Caco-2 (cell line): ENCODE measurements at regions not wholly inside any gene's neighbourhood (a gene's known extent, or its start where the extent isn't known, plus 50 kb on each side); places are given as distances from the start of the nearest gene placed in this dataset.

Experiments used
- BruUV-seq: library from RNA; stranded (reverse); fragments of 400-500 nt; replicated peaks from 2 replicates; lab custom pipeline; 2021; lab: Mats Ljungman, UMichigan
- CTCF ChIA-PET: fragments of 300-600 bp; sonication (Branson Sonifier 250); formaldehyde crosslinking; loops from one replicate; lab custom pipeline; 2022; ENCODE audit warnings: antibody characterized with exemption; lab: Charles Lee
- POLR2A ChIA-PET: fragments of 300-600 bp; sonication (Branson Sonifier 250); formaldehyde crosslinking; loops from one replicate; lab custom pipeline; 2022; ENCODE audit warnings: antibody characterized with exemption; lab: Charles Lee
- DNase-seq, 2 experiments: peaks; one replicate each; pipeline versions ENCODE4 v3.0.0 to v3.0.0-alpha.2; 2020 to 2022
- H3K27me3 ChIP-seq: replicated peaks from 2 replicates; pipeline ENCODE4 v1.6.0; 2011; ENCODE audit warnings: low read length; ENCODE audit not compliant: control insufficient read depth, insufficient read depth
- H3K36me3 ChIP-seq: 2 replicates; pipeline ENCODE4 v1.5.1; 2011; ENCODE audit warnings: low read length; ENCODE audit not compliant: control insufficient read depth, insufficient read depth
- H3K4me1 ChIP-seq: fragments of 250-450 bp; sonication (Bioruptor Pico); 2 replicates; pipeline ENCODE4 v1.5.1; 2020; ENCODE audit warnings: mild to moderate bottlenecking
- H3K4me3 ChIP-seq: 2 replicates; pipeline ENCODE4 v1.5.1; 2011; ENCODE audit warnings: low read depth, mild to moderate bottlenecking, control low read depth, low read length
- H3K9me3 ChIP-seq: fragments of 250-450 bp; sonication (Bioruptor Pico); 2 replicates; pipeline ENCODE4 v1.5.1; 2020; ENCODE audit warnings: mild to moderate bottlenecking, moderate library complexity
- H3K27ac Mint-ChIP-seq: one replicate; pipeline ENCODE4 v1.8.0; 2022; ENCODE audit warnings: mixed read lengths; ENCODE audit not compliant: unreplicated experiment
- H3K27me3 Mint-ChIP-seq: one replicate; pipeline ENCODE4 v1.8.0; 2022; ENCODE audit warnings: mixed read lengths; ENCODE audit not compliant: insufficient read depth, unreplicated experiment
- H3K36me3 Mint-ChIP-seq: one replicate; pipeline ENCODE4 v1.8.0; 2022; ENCODE audit warnings: mild to moderate bottlenecking, mixed read lengths; ENCODE audit not compliant: insufficient read depth, unreplicated experiment
- H3K4me1 Mint-ChIP-seq: one replicate; pipeline ENCODE4 v1.8.0; 2022; ENCODE audit warnings: low read depth, mixed read lengths; ENCODE audit not compliant: unreplicated experiment
- H3K4me3 Mint-ChIP-seq: one replicate; pipeline ENCODE4 v1.8.0; 2022; ENCODE audit warnings: mild to moderate bottlenecking, moderate library complexity, mixed read lengths; ENCODE audit not compliant: unreplicated experiment
- H3K9me3 Mint-ChIP-seq: one replicate; pipeline ENCODE4 v1.8.0; 2022; ENCODE audit warnings: mixed read lengths; ENCODE audit not compliant: unreplicated experiment
- CTCF ChIP-seq, 2 experiments: fragments of 200-600 bp in 1 of 2; IDR thresholded peaks; 1 replicate in 1 of 2; 2 replicates in 1 of 2; pipeline versions ENCODE4 v1.5.1 to v1.8.0; 2011 to 2022; ENCODE audit warnings: antibody characterized with exemption in 1 of 2, control low read depth in 1 of 2, inconsistent platforms in 1 of 2, low read depth in 1 of 2, low read length in 1 of 2, mild to moderate bottlenecking in 1 of 2, moderate library complexity in 1 of 2; ENCODE audit not compliant: insufficient read depth in 1 of 2, severe bottlenecking in 1 of 2, unreplicated experiment in 1 of 2
- intact Hi-C: fragments of 100-400 bp; cut with micrococcal nuclease; formaldehyde crosslinking; loops from one replicate; pipeline ENCODE4 v1.10.0; 2022; ENCODE audit not compliant: unreplicated experiment

GRCh38 chr12:67853204-67853603 is 136.0 kb upstream of the IFNG-AS1 start:
- Histone ChIP-seq H3K4me1 (no peaks in the 10 kb centered on the region), H3K4me3 (no peak overlapping the region), H3K27me3 (no peaks in the 10 kb centered on the region), H3K9me3 (no peaks in the 10 kb centered on the region), H3K36me3 (no peaks in the 10 kb centered on the region)
- Mint-ChIP-seq H3K36me3 (no peaks in the 10 kb centered on the region), H3K9me3 (no peaks in the 10 kb centered on the region), H3K27ac (no peak overlapping the region), H3K4me1 (no peaks in the 10 kb centered on the region), H3K4me3 (no peak overlapping the region), H3K27me3 (peaks cover 6% of the 10 kb centered on the region)
- CTCF ChIA-PET, result no interaction called here
- no peak for TF ChIP-seq CTCF (IDR thresholded peaks at IDR 0.05; ENCODE audit: insufficient read depth in 1 of 2, low read depth in 1 of 2, low read length in 1 of 2, severe bottlenecking in 1 of 2, unreplicated experiment in 1 of 2)
- intact Hi-C loops, result no loop called here
- BruUV-seq, result no TSS peak
- DNase-seq, result no peak
- POLR2A ChIA-PET, result no interaction called here

- no peaks in the 10 kb centered on the region for H3K9me3 Mint-ChIP-seq
- POLR2A ChIA-PET, result no interaction called here
- intact Hi-C loops, result no loop called here
- H3K36me3 Mint-ChIP-seq, result no peaks in the 10 kb centered on the region
- CTCF ChIA-PET, result no interaction called here
- no peaks in the 10 kb centered on the region for H3K27me3 ChIP-seq
- no peaks in the 10 kb centered on the region for H3K36me3 ChIP-seq
- no peaks in the 10 kb centered on the region for H3K4me1 ChIP-seq
- H3K4me3 ChIP-seq, result no peak overlapping the region
- TF ChIP-seq CTCF (IDR thresholded peaks at IDR 0.05; ENCODE audit: insufficient read depth in 1 of 2, low read depth in 1 of 2, low read length in 1 of 2, severe bottlenecking in 1 of 2, unreplicated experiment in 1 of 2), result no peak
- H3K27me3 Mint-ChIP-seq, result peaks cover 6% of the 10 kb centered on the region
- H3K4me1 Mint-ChIP-seq, result no peaks in the 10 kb centered on the region
- H3K4me3 Mint-ChIP-seq, result no peak overlapping the region
- no peak overlapping the region for H3K27ac Mint-ChIP-seq
- no peak for DNase-seq
- no TSS peak for BruUV-seq
- no peaks in the 10 kb centered on the region for H3K9me3 ChIP-seq
These were observed 134.9 kb upstream of the IFNG-AS1 start for GRCh38 chr12:67854351-67854750.

DNA sequence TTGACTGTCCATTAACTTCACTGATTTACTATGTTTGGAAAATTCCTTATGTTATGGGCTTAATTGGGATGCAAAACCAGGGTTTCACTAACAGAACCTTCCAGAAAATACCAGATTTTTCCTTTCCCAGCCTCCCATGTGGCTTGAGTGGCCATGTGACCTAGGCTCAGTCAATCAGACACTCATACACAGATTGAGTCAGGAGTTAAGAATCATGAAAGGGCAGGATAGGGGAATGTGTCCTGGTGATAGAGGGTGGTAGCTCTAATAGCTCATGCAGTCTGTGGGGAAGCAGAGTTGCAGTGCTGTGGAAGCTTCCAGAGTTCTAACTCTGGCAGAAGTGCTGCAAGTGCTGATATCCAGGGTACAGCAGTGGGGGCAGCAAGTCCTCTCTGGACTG is 134.1 kb upstream of the IFNG-AS1 start:
- H3K27me3 ChIP-seq, result no peaks in the 10 kb centered on the region
- BruUV-seq, result no TSS peak
- Mint-ChIP-seq H3K27ac (no peak overlapping the region), H3K9me3 (no peaks in the 10 kb centered on the region), H3K4me1 (no peaks in the 10 kb centered on the region), H3K4me3 (no peak overlapping the region), H3K36me3 (no peaks in the 10 kb centered on the region), H3K27me3 (peaks cover 6% of the 10 kb centered on the region)
- no peak overlapping the region for H3K4me3 ChIP-seq
- H3K9me3 ChIP-seq, result no peaks in the 10 kb centered on the region
- intact Hi-C loops, result no loop called here
- no peak for DNase-seq
- H3K4me1 ChIP-seq, result no peaks in the 10 kb centered on the region
- CTCF ChIA-PET, result no interaction called here
- POLR2A ChIA-PET, result no interaction called here
- no peak for TF ChIP-seq CTCF (IDR thresholded peaks at IDR 0.05; ENCODE audit: insufficient read depth in 1 of 2, low read depth in 1 of 2, low read length in 1 of 2, severe bottlenecking in 1 of 2, unreplicated experiment in 1 of 2)
- no peaks in the 10 kb centered on the region for H3K36me3 ChIP-seq
